Memory B cell (primary cell): ENCODE measurements at regions not wholly inside any gene's neighbourhood (a gene's known extent, or its start where the extent isn't known, plus 50 kb on each side); places are given as distances from the start of the nearest gene placed in this dataset.
"Not testable (repeated sequence)": the region's sequence is repeated elsewhere in the genome, so short reads cannot be mapped to it uniquely, and the experiment has no call there.

Source experiments
- ATAC-seq: fragments of 150-1000 bp; cut with Tn5 transposase; 2 replicates; pipeline ENCODE4 v1.10.0; 2021; ENCODE audit warnings: low read depth, mild to moderate bottlenecking, moderate library complexity
- DNase-seq, 2 donors: peaks; one replicate each; pipeline ENCODE4 v3.0.0; 2022; ENCODE audit warnings: low spot score in 2 of 2
- H3K27ac Mint-ChIP-seq: one replicate; pipeline ENCODE4 v1.8.0; 2022; ENCODE audit warnings: mild to moderate bottlenecking, moderate library complexity, mixed read lengths
- H3K27me3 Mint-ChIP-seq: one replicate; pipeline ENCODE4 v1.8.0; 2022; ENCODE audit warnings: mixed read lengths
- H3K36me3 Mint-ChIP-seq: one replicate; pipeline ENCODE4 v1.8.0; 2022; ENCODE audit warnings: mild to moderate bottlenecking, mixed read lengths
- H3K4me1 Mint-ChIP-seq: one replicate; pipeline ENCODE4 v1.8.0; 2022; ENCODE audit warnings: mixed read lengths
- H3K4me3 Mint-ChIP-seq: one replicate; pipeline ENCODE4 v1.8.0; 2022; ENCODE audit warnings: mild to moderate bottlenecking, moderate library complexity, mixed read lengths
- H3K9me3 Mint-ChIP-seq: one replicate; pipeline ENCODE4 v1.8.0; 2022; ENCODE audit warnings: mixed read lengths

DNA sequence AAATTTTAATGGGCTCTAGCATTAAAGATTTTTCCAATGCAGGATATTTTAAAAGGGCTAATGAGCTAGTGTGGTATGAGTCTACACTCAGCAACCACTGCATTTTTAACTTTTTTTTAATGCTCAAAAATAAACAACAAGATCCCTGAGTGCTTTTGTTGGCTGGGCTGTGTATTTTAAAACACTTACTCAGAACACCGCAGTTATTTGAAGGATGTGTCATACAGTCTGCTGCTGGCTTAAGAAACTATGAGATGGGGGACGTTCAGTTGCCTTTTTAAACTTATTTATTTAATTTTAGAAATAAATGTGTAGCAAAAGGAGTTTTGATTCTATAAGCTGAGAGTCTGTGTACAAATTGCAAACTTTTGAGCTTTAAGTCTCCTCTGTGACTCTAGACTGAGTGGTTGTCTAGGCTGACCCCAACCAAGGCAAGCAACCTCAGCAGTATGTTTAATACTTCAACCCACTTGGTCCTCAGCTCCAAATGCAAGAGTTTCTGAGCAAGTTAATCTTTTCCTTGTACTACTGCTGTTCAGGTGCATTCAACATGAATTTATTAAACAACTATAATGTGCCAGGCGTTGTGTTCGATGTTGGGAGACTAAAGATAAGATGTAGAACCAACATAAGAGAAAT is 278.6 kb upstream of the DIPK2B start:
- ATAC-seq (no peak), DNase-seq (no peak)

DNA sequence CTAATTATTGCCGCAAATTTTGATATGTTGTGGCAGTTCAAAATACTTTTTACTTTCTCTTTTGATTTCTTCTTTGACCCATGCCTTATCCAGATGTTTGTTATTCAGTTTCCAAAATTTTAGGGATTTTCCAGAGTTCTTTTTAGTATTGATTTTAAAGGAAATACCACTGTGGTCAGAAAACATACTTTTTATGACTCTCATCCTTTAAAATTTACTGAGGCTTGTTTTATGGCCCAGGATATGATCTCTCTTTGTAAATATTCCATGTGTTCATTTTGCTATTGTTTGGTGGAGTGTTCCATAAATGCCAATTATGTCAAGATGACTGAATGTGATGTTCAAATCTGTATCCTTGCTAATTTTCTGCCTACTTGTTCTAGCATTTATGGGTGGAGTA is 272.3 kb upstream of the DIPK2B start:
- Mint-ChIP-seq H3K27ac (no peak overlapping the region), H3K27me3 (no peaks in the 10 kb centered on the region), H3K4me3 (no peak overlapping the region), H3K36me3 (no peaks in the 10 kb centered on the region), H3K9me3 (peaks cover 1% of the 10 kb centered on the region), H3K4me1 (no peaks in the 10 kb centered on the region)
- DNase-seq (no peak), ATAC-seq (no peak)

More for the DNA sequence above, 278.6 kb upstream of the DIPK2B start:
- Mint-ChIP-seq H3K27me3 (peaks cover 5% of the 10 kb centered on the region), H3K4me1 (no peaks in the 10 kb centered on the region), H3K9me3 (peaks cover 2% of the 10 kb centered on the region), H3K36me3 (no peaks in the 10 kb centered on the region), H3K27ac (no peak overlapping the region), H3K4me3 (no peak overlapping the region)

DNA sequence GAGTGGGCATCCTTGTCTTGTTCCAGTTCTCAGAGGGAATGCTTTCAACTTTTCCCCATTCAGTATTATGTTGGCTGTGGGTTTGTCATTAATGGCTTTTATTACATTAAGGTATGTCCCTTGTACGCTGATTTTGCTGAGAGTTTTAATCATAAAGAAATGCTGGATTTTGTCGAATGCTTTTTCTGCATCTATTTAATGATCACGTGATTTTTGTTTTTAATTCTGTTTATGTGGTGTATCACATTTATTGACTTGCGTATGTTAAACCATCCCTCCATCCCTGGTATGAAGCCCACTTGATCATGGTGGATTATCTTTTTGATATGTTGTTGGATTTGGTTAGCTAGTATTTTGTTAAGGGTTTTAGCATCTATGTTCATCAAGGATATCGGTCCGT is 266.9 kb upstream of the DIPK2B start:
- not testable (repeated sequence) for H3K36me3 Mint-ChIP-seq, H3K27ac Mint-ChIP-seq, DNase-seq, H3K9me3 Mint-ChIP-seq, H3K4me1 Mint-ChIP-seq, ATAC-seq, H3K27me3 Mint-ChIP-seq, H3K4me3 Mint-ChIP-seq

DNA sequence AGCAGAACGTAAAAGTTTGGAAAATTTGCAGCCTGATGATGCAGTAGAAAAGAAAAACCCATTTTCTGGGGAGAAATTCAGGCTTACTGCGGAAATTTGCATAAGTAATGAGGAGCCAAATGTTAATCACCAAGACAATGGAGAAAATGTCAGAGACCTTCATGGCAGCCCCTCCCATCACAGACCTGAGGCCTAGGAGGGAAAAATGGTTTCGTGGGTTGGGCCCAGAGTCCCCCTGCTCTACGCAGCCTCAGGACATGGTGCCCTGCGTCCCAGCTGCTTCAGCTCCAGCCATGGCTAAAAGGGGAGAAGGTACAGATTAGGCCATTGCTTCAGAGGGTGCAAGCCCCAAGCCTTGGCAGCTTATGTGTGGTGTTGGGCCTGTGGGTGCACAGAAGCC is 255.1 kb upstream of the DIPK2B start:
- not testable (repeated sequence) for ATAC-seq, H3K36me3 Mint-ChIP-seq, H3K9me3 Mint-ChIP-seq, DNase-seq, H3K27ac Mint-ChIP-seq, H3K4me1 Mint-ChIP-seq, H3K27me3 Mint-ChIP-seq, H3K4me3 Mint-ChIP-seq

DNA sequence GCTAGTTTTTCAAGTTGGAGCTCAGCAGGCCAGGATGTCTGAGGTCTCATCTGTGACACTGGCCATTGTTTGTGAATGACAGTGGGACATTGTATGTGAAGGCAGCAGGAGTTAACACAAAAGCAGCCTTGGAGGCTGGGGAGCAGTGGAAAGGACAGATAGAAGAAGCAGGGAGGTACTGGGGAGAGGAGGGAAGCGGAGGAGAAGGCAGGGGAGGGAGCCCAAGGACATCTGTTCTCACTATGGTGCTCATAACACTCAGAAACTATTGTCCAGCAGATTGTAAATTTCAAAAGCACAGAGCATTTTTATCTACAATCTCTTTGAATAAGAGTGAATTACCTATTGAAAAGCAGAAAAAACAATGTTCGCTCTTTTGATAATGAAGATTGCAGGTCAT is 253.6 kb upstream of the DIPK2B start:
- no peaks in the 10 kb centered on the region for H3K9me3 Mint-ChIP-seq
- ATAC-seq, result no peak
- no peaks in the 10 kb centered on the region for H3K27me3 Mint-ChIP-seq
- no peak for DNase-seq
- H3K36me3 Mint-ChIP-seq, result no peaks in the 10 kb centered on the region
- H3K27ac Mint-ChIP-seq, result no peak overlapping the region
- H3K4me3 Mint-ChIP-seq, result no peak overlapping the region
- no peaks in the 10 kb centered on the region for H3K4me1 Mint-ChIP-seq

GRCh38 chrX:45449982-45450381 is 249.3 kb upstream of the DIPK2B start:
- Mint-ChIP-seq H3K9me3 (no peaks in the 10 kb centered on the region), H3K27ac (no peak overlapping the region), H3K4me3 (no peak overlapping the region), H3K36me3 (no peaks in the 10 kb centered on the region), H3K27me3 (peaks cover 2% of the 10 kb centered on the region), H3K4me1 (peaks cover 2% of the 10 kb centered on the region)
- ATAC-seq (no peak), DNase-seq (no peak)

DNA sequence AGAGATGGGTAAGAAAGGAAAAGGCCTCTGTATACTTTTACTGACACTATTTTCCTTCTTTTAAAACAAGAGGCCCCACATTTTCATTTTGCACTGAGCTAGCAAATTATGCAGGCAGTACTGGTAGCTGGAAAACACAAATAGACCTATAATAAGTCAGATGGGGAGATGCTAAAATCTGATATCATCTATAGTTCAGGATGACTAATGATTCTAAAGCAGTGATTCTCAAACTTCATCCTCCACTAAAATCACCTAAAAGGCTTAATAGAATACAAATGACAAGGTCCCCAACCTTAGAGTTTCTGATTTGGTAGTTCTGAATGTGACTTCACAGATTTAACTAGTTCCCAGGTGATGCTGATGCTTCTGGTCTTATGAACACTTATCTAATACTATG is 247.3 kb upstream of the DIPK2B start:
- no peak overlapping the region for H3K4me3 Mint-ChIP-seq
- no peak for ATAC-seq
- H3K27ac Mint-ChIP-seq, result no peak overlapping the region
- no peaks in the 10 kb centered on the region for H3K36me3 Mint-ChIP-seq
- no peak for DNase-seq
- H3K4me1 Mint-ChIP-seq, result peaks cover 2% of the 10 kb centered on the region
- peaks cover 2% of the 10 kb centered on the region for H3K27me3 Mint-ChIP-seq
- H3K9me3 Mint-ChIP-seq, result no peaks in the 10 kb centered on the region

GRCh38 chrX:45447331-45447730 is 246.7 kb upstream of the DIPK2B start:
- Mint-ChIP-seq H3K27me3 (peaks cover 2% of the 10 kb centered on the region), H3K9me3 (no peaks in the 10 kb centered on the region), H3K27ac (no peak overlapping the region), H3K4me1 (peaks cover 2% of the 10 kb centered on the region), H3K4me3 (no peak overlapping the region), H3K36me3 (no peaks in the 10 kb centered on the region)
- DNase-seq (no peak), ATAC-seq (no peak)

- Mint-ChIP-seq H3K9me3 (no peaks in the 10 kb centered on the region), H3K27me3 (peaks cover 5% of the 10 kb centered on the region), H3K27ac (no peak overlapping the region), H3K36me3 (no peaks in the 10 kb centered on the region), H3K4me1 (peaks cover 2% of the 10 kb centered on the region), H3K4me3 (no peak overlapping the region)
- no peak for ATAC-seq
- no peak for DNase-seq
These were observed 245.2 kb upstream of the DIPK2B start for GRCh38 chrX:45445745-45446412.

- H3K4me1 Mint-ChIP-seq, result no peaks in the 10 kb centered on the region
- H3K36me3 Mint-ChIP-seq, result no peaks in the 10 kb centered on the region
- no peak overlapping the region for H3K4me3 Mint-ChIP-seq
- no peak overlapping the region for H3K27ac Mint-ChIP-seq
- DNase-seq, result no peak
- H3K27me3 Mint-ChIP-seq, result peaks cover 18% of the 10 kb centered on the region
- no peak for ATAC-seq
- H3K9me3 Mint-ChIP-seq, result no peaks in the 10 kb centered on the region
These were observed 236.5 kb upstream of the DIPK2B start for GRCh38 chrX:45437186-45437585.

DNA sequence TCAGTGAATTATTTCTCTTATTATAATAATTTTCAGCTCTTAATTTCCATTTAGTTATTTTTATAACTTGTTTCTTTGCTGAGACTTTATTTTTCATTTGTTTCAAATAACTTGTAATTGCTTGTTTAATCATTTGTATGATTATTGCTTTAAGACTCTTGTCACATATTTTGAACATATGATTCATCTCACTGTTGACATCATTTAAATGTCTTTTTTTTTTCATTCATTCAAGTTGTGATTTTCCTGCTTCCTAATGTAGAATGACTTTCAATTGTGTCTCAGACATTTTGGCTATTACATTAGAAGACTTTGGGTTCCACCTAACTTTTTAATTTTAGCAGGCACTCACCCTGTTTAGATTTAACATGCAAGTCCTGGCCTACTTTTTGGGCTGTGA is 234.8 kb upstream of the DIPK2B start:
- Mint-ChIP-seq H3K27ac (no peak overlapping the region), H3K4me3 (no peak overlapping the region), H3K27me3 (peaks cover 17% of the 10 kb centered on the region), H3K36me3 (no peaks in the 10 kb centered on the region), H3K4me1 (no peaks in the 10 kb centered on the region), H3K9me3 (no peaks in the 10 kb centered on the region)
- no peak for DNase-seq
- no peak for ATAC-seq

GRCh38 chrX:45434231-45434630 is 233.6 kb upstream of the DIPK2B start:
- no peak overlapping the region for H3K27ac Mint-ChIP-seq
- H3K9me3 Mint-ChIP-seq, result no peaks in the 10 kb centered on the region
- H3K27me3 Mint-ChIP-seq, result peaks cover 15% of the 10 kb centered on the region
- ATAC-seq, result no peak
- no peak overlapping the region for H3K4me3 Mint-ChIP-seq
- no peaks in the 10 kb centered on the region for H3K36me3 Mint-ChIP-seq
- DNase-seq, result no peak
- no peaks in the 10 kb centered on the region for H3K4me1 Mint-ChIP-seq

DNA sequence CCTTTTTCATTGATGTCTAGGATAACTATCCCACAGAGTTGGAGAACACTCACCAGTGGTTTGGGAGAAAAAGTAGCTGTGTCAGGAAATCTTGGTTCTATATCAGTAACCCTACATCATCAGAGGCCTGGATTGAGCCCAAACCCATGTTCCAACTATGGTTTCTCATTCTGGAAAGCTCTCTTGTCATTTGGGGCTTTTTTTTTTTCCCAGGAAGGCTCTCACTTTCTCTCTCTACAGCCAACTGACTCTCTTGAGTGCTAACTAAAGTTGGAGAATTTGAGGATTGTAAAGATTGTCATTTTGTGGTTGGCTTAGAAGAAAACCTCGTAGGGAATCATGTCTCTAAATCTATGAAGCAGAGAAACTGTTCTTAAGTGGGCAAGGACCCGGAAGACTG is 228.2 kb upstream of the DIPK2B start:
- no peak for DNase-seq

DNA sequence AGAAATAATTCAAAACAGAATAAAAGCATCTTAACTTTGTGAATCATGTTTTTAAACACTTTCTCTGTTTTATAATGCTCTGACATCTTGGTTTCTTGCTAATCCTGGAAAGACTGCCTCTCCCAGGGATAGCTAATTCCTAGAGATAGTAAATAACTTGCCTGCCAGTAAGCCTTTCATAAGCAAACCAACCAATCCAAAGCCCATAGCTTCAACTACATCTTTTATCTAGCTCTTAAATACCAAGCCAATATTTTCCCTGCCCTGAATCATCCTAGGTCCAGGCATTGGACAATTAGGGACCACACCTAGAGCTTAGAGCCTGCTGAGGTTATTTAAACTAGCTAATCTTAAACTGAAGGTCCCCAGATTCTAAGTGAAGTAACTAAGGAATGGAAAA is 223.7 kb upstream of the DIPK2B start:
- Mint-ChIP-seq H3K36me3 (no peaks in the 10 kb centered on the region), H3K27me3 (no peaks in the 10 kb centered on the region), H3K27ac (no peak overlapping the region), H3K9me3 (no peaks in the 10 kb centered on the region), H3K4me3 (no peak overlapping the region), H3K4me1 (no peaks in the 10 kb centered on the region)
- DNase-seq (no peak), ATAC-seq (no peak)

More for the DNA sequence above, 228.2 kb upstream of the DIPK2B start:
- Mint-ChIP-seq H3K27ac (no peak overlapping the region), H3K9me3 (no peaks in the 10 kb centered on the region), H3K4me1 (no peaks in the 10 kb centered on the region), H3K36me3 (no peaks in the 10 kb centered on the region), H3K27me3 (peaks cover 7% of the 10 kb centered on the region), H3K4me3 (no peak overlapping the region)
- ATAC-seq, result no peak
